ENCODE measurements at regions not wholly inside any gene's neighbourhood (a gene's known extent, or its start where the extent isn't known, plus 50 kb on each side); places are given as distances from the start of the nearest gene placed in this dataset.
A peak's percentile ranks its signal among the peaks of the same experiment; 100 is the strongest.

DNA sequence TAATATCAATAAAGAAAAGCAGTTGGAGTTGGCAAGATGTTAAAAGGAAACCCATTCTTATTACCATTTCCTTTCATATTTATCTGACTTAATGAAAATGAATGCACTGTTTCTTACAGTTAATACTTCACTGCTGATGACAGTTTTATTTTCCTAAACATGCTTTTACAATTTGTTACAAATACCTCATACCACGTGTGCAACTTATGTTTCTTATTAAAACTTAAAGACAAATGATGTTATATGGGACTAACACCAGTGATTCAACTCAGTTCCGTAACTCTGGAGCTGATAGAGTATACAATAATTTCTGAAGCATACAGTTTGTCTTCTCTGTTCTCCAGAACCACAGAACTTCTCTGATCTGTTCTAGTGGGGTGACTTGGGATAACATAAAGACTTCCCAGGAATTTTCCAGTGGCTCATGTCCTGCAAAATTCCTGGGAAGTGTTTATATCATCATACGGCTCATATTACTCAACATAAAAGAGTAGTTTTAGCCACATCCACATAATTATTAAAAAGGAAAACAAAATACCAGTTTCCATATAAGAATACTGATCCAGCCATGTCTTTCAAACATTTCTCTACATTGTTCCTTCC, 1259.0 kb upstream of the C9orf72 start:
- Histone ChIP-seq H3K4me1 (replicated peaks in 1 of 2) (no peaks in the 10 kb centered on the region), H3K27ac (no peak overlapping the region), H3K4me3 (no peak overlapping the region)
- in situ Hi-C loops (cut with MboI; ENCODE audit: low pct_unique_long_range_greater_than_20kb in 2 of 9, low sequenced_read_pairs in 9 of 9, unreplicated experiment in 9 of 9), result no loop called here
- 0 to 100% (median 76%) methylated on average over 1 to 3 of the region's 3 CpGs for WGBS, 10 experiments
- ATAC-seq (replicated peaks in 6 of 8), result no peak

DNA sequence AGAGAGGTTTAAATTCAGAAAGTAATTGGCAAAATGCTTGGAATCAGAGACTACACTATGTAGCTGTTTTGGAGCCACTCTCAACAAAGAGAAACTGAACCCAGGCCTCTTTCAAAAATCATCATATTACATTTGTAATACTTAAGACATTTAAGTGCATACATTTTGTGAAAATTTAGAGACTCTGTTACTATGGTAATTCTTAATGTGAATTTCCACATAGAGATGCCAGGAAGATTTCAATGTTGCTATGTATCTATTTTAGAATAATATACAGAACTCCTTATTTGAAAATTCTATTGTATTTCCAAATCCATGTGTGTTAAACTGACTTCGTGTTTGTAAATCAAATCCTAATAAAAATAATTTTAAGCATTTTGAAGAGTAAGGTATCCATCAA, 1260.9 kb upstream of the C9orf72 start:
- no peak overlapping the region for H3K27ac ChIP-seq
- in situ Hi-C loops (cut with MboI; ENCODE audit: low pct_unique_long_range_greater_than_20kb in 2 of 9, low sequenced_read_pairs in 9 of 9, unreplicated experiment in 9 of 9), result no loop called here
- no peaks in the 10 kb centered on the region for H3K4me1 ChIP-seq (replicated peaks in 1 of 2)
- whole genome bisulfite sequencing, 10 experiments, result 0 to 100% (median 68%) methylated on average over 1 of the region's 1 CpG; no CpG with 5 or more reads in 2 of the 10 experiments
- no peak overlapping the region for H3K4me3 ChIP-seq
- ATAC-seq (replicated peaks in 6 of 8), result no peak

DNA sequence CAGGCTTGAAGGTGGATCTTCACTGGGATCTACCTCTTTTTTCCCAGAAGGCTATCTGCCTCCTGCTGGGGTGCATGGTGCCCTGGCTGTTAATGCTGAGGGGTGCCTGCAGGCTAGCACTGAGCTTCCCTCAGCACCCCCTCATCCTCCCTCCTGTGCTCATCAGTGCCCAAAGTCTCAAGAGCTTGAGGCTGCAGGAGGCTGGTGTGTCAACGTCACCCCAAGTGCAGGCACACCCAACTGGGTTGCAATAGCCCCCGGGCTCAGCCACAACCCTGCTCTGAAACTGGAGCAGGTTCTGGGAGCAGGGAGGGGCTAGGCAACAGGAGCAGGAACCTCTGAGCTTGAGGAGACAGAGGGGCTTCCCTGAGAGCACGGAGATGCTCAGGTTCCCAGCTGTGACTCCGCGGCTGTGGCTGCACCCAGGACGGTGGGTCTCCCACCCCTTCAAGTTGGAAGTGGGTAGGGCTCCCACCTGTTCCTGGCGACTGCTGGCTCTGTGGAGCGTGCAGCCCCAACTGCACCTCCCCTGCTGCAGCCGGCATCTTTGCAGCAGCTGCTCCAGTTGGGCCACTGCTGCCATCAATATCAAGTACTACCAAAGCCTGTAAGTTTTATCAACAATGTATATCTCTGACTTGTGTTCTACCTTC, 1266.6 kb upstream of the C9orf72 start:
- no peak for ATAC-seq (replicated peaks in 6 of 8)
- Histone ChIP-seq H3K4me1 (replicated peaks in 1 of 2) (no peaks in the 10 kb centered on the region), H3K4me3 (no peak overlapping the region), H3K27ac (no peak overlapping the region)
- WGBS, 10 experiments, result 66 to 70% methylated on average over 2 to 6 of the region's 9 CpGs; no CpG with 5 or more reads in 8 of the 10 experiments
- in situ Hi-C loops (cut with MboI; ENCODE audit: low pct_unique_long_range_greater_than_20kb in 2 of 9, low sequenced_read_pairs in 9 of 9, unreplicated experiment in 9 of 9), result no loop called here

- 0 to 100% (median 87%) methylated on average over 1 to 2 of the region's 2 CpGs; no CpG with 5 or more reads in 2 of the 10 experiments for WGBS, 10 experiments
- H3K4me1 ChIP-seq (replicated peaks in 1 of 2), result no peaks in the 10 kb centered on the region
- no peak overlapping the region for H3K27ac ChIP-seq
- no peak overlapping the region for H3K4me3 ChIP-seq
- in situ Hi-C loops (cut with MboI; ENCODE audit: low pct_unique_long_range_greater_than_20kb in 2 of 9, low sequenced_read_pairs in 9 of 9, unreplicated experiment in 9 of 9), result no loop called here
- no peak for ATAC-seq (replicated peaks in 6 of 8)
Observed at GRCh38 chr9:28841775-28842174, 1268.5 kb upstream of the C9orf72 start.

- Histone ChIP-seq H3K4me1 (replicated peaks in 1 of 2) (no peaks in the 10 kb centered on the region), H3K4me3 (no peak overlapping the region), H3K27ac (no peak overlapping the region)
- in situ Hi-C loops (cut with MboI; ENCODE audit: low pct_unique_long_range_greater_than_20kb in 2 of 9, low sequenced_read_pairs in 9 of 9, unreplicated experiment in 9 of 9), result no loop called here
- WGBS, 10 experiments, result 0 to 100% (median 86%) methylated on average over 1 of the region's 1 CpG; no CpG with 5 or more reads in 5 of the 10 experiments
- ATAC-seq (replicated peaks in 6 of 8), result no peak
Observed at GRCh38 chr9:28847331-28847730, 1274.0 kb upstream of the C9orf72 start.

- in situ Hi-C loops (cut with MboI; ENCODE audit: low pct_unique_long_range_greater_than_20kb in 2 of 9, low sequenced_read_pairs in 9 of 9, unreplicated experiment in 9 of 9), result no loop called here
- no peak overlapping the region for H3K4me3 ChIP-seq
- no peaks in the 10 kb centered on the region for H3K4me1 ChIP-seq (replicated peaks in 1 of 2)
- no peak overlapping the region for H3K27ac ChIP-seq
- ATAC-seq (replicated peaks in 6 of 8), result no peak
- 0 to 93% (median 71%) methylated on average over 1 to 2 of the region's 2 CpGs; no CpG with 5 or more reads in 1 of the 10 experiments for WGBS, 10 experiments
Observed at GRCh38 chr9:28848671-28849070, 1275.4 kb upstream of the C9orf72 start.

GRCh38 chr9:28853477-28853876, 1280.2 kb upstream of the C9orf72 start:
- H3K27ac ChIP-seq, result no peak overlapping the region
- peaks cover 0 to 3% of the 10 kb centered on the region in 2 donors for H3K4me1 ChIP-seq (replicated peaks in 1 of 2)
- 0 to 88% (median 47%) methylated on average over 1 to 4 of the region's 4 CpGs for WGBS, 10 experiments
- in situ Hi-C loops (cut with MboI; ENCODE audit: low pct_unique_long_range_greater_than_20kb in 2 of 9, low sequenced_read_pairs in 9 of 9, unreplicated experiment in 9 of 9), result no loop called here
- no peak for ATAC-seq (replicated peaks in 6 of 8)
- no peak overlapping the region for H3K4me3 ChIP-seq

DNA sequence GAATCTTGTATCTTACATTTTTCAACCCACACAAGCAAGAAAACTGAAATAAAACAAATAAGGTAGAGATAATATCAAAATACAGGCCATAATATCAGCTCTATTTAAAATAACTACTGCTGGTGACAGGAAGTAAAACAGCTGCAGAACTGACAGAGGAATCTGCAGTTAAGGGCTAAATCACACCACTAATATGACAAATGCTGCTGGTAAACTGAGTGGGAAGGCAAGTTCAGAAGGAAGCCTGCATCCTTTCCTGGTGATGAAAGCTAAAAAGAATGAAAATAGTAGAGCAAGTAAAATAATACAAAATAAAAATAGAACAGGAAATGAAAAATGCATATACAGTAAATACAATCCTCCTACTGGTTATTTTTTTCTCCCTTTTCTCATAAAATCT, 1293.7 kb upstream of the C9orf72 start:
- no peaks in the 10 kb centered on the region for H3K4me1 ChIP-seq (replicated peaks in 1 of 2)
- H3K4me3 ChIP-seq, result no peak overlapping the region
- no peak for ATAC-seq (replicated peaks in 6 of 8)
- no peak overlapping the region for H3K27ac ChIP-seq
- in situ Hi-C loops (cut with MboI; ENCODE audit: low pct_unique_long_range_greater_than_20kb in 2 of 9, low sequenced_read_pairs in 9 of 9, unreplicated experiment in 9 of 9), result no loop called here

- Histone ChIP-seq H3K27ac (no peak overlapping the region), H3K4me1 (replicated peaks in 1 of 2) (no peaks in the 10 kb centered on the region), H3K4me3 (no peak overlapping the region)
- in situ Hi-C loops (cut with MboI; ENCODE audit: low pct_unique_long_range_greater_than_20kb in 2 of 9, low sequenced_read_pairs in 9 of 9, unreplicated experiment in 9 of 9), result no loop called here
- 0 to 100% (median 80%) methylated on average over 1 to 2 of the region's 2 CpGs; no CpG with 5 or more reads in 1 of the 10 experiments for WGBS, 10 experiments
- ATAC-seq (replicated peaks in 6 of 8), result peak in 1 of 8 experiments; percentile 17
Observed at GRCh38 chr9:28868228-28868990, 1295.1 kb upstream of the C9orf72 start.

DNA sequence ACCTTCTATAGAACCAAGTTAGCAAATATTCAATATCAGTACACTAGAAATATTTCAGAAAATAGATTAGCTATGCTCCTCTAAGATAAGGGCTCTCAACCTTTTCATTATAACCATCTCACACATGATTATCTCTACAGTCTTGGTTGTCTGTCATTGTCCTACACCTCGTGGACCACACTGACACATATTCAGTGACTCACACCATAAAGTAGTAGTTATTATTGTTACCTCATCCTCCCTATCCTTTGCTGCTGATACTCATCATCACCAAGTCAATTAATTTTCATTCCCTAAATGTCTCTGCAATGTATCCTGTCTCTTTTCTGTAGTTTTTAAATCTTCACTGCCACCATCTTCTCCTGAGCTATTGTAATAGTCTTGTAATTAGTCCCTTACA, 1309.2 kb upstream of the C9orf72 start:
- Histone ChIP-seq H3K4me1 (replicated peaks in 1 of 2) (peaks cover 0 to 6% of the 10 kb centered on the region in 2 donors), H3K27ac (no peak overlapping the region), H3K4me3 (no peak overlapping the region)
- in situ Hi-C loops (cut with MboI; ENCODE audit: low pct_unique_long_range_greater_than_20kb in 2 of 9, low sequenced_read_pairs in 9 of 9, unreplicated experiment in 9 of 9), result loop anchor here in 1 of 9 experiments (25.0 kb wide), 1 partner anchor 95 kb away; no protein-coding TSS in a partner anchor
- peak in 3 of 8 experiments; percentile 46 to 90 (median 65) for ATAC-seq (replicated peaks in 6 of 8)
- 0 to 50% (median 0%) methylated on average over 1 of the region's 1 CpG; no CpG with 5 or more reads in 2 of the 10 experiments for WGBS, 10 experiments

GRCh38 chr9:28883234-28883633, 1310.0 kb upstream of the C9orf72 start:
- Histone ChIP-seq H3K4me3 (no peak overlapping the region), H3K4me1 (replicated peaks in 1 of 2) (peaks cover 0 to 6% of the 10 kb centered on the region in 2 donors), H3K27ac (no peak overlapping the region)
- 0 to 79% (median 18%) methylated on average over 1 to 5 of the region's 5 CpGs; no CpG with 5 or more reads in 1 of the 10 experiments for WGBS, 10 experiments
- in situ Hi-C loops (cut with MboI; ENCODE audit: low pct_unique_long_range_greater_than_20kb in 2 of 9, low sequenced_read_pairs in 9 of 9, unreplicated experiment in 9 of 9), result loop anchor here in 1 of 9 experiments (25.0 kb wide), 1 partner anchor 96 kb away; no protein-coding TSS in a partner anchor
- no peak for ATAC-seq (replicated peaks in 6 of 8)

DNA sequence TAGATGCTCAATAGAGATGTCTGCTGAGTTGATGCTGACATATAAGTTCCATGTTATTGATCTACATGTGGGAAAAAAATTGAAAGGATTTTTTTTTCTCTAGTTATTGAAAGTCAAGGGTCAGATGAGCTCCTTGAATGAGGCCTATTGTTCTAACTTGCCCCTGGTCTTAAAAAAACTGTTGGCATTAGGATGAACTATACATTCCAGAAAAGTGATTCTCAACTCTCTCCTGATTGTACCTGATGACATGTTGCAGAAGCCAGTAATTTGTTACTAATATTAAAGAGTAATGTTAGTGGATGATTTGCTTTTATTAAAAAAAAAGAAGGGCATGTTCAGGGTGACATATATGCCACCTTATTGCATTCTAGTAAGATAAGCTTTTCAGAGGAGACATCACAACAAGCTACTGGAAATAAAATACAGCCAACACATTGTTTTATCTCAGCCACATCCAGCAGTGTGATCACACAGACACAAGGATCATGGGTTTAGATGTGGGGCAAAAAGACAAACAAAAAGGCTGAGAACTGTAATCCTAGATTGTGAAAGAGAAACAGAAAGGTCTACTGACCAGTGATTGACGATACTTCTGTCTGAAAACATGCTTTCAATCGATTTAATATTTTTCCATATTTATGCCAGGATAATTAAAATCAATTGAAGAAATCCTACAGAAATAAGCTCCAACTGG, 1314.1 kb upstream of the C9orf72 start:
- Histone ChIP-seq H3K27ac (no peak overlapping the region), H3K4me1 (replicated peaks in 1 of 2) (no peaks in the 10 kb centered on the region), H3K4me3 (no peak overlapping the region)
- 0 to 100% (median 51%) methylated on average over 1 to 2 of the region's 2 CpGs; no CpG with 5 or more reads in 3 of the 10 experiments for WGBS, 10 experiments
- no peak for ATAC-seq (replicated peaks in 6 of 8)
- in situ Hi-C loops (cut with MboI; ENCODE audit: low pct_unique_long_range_greater_than_20kb in 2 of 9, low sequenced_read_pairs in 9 of 9, unreplicated experiment in 9 of 9), result loop anchor here in 1 of 9 experiments (25.0 kb wide), 1 partner anchor 100 kb away; no protein-coding TSS in a partner anchor

Measured in motor neuron (in vitro differentiated cells).